SU-DHL-6 (cell line): ENCODE measurements at regions not wholly inside any gene's neighbourhood (a gene's known extent, or its start where the extent isn't known, plus 50 kb on each side); places are given as distances from the start of the nearest gene placed in this dataset.

ENCODE experiments used
- H2AFZ ChIP-seq: fragments of 200-600 bp; sonication (generic); 2 replicates; pipeline ENCODE4 v1.6.1; 2014; ENCODE audit warnings: low read depth, mild to moderate bottlenecking, moderate library complexity, mixed read lengths, antibody characterized with exemption, low read length; ENCODE audit not compliant: severe bottlenecking
- H3F3A ChIP-seq: fragments of 200-600 bp; shearing (Covaris generic); 2 replicates; pipeline ENCODE4 v1.6.0; 2016; ENCODE audit warnings: antibody characterized with exemption, mild to moderate bottlenecking; ENCODE audit not compliant: insufficient read depth
- H3K27ac ChIP-seq: fragments of 200-600 bp; sonication (generic); 2 replicates; pipeline ENCODE4 v1.5.1; 2016; ENCODE audit warnings: low read depth, mild to moderate bottlenecking, low read length, moderate library complexity, mixed read lengths
- H3K27me3 ChIP-seq: fragments of 200-600 bp; sonication (generic), shearing (Covaris generic); 2 replicates; pipeline ENCODE4 v1.6.0; 2014; ENCODE audit warnings: mild to moderate bottlenecking, low read length
- H3K36me3 ChIP-seq: fragments of 200-600 bp; sonication (generic); 2 replicates; pipeline ENCODE4 v1.6.1; 2014; ENCODE audit warnings: mild to moderate bottlenecking, low read length, mixed read lengths
- H3K4me2 ChIP-seq: fragments of 300-600, 200-600 bp; shearing (Covaris generic), sonication (generic); 2 replicates; pipeline ENCODE4 v1.6.0; 2014; ENCODE audit warnings: low read length, low read depth, mild to moderate bottlenecking; ENCODE audit not compliant: poor library complexity, severe bottlenecking
- H3K4me3 ChIP-seq: fragments of 200-600 bp; sonication (generic); 2 replicates; pipeline ENCODE4 v1.5.1; 2014; ENCODE audit warnings: antibody characterized with exemption, low read length, mild to moderate bottlenecking, mixed read lengths; ENCODE audit not compliant: insufficient read depth, poor library complexity, severe bottlenecking
- H3K79me2 ChIP-seq: fragments of 200-600 bp; sonication (generic); 2 replicates; pipeline ENCODE4 v1.6.1; 2014; ENCODE audit warnings: mild to moderate bottlenecking, low read length, moderate library complexity; ENCODE audit not compliant: insufficient read depth
- H3K9ac ChIP-seq: fragments of 200-600 bp; sonication (generic); 2 replicates; pipeline ENCODE4 v1.7.0; 2014; ENCODE audit warnings: mild to moderate bottlenecking, low read length
- H3K9me2 ChIP-seq: fragments of 200-600 bp; sonication (generic); replicated peaks from 2 replicates; pipeline ENCODE4 v1.6.1; 2014; ENCODE audit warnings: low read length; ENCODE audit not compliant: insufficient read depth
- H3K9me3 ChIP-seq: fragments of 200-600 bp; sonication (generic); 2 replicates; pipeline ENCODE4 v1.6.1; 2014; ENCODE audit warnings: low read length, mixed read lengths; ENCODE audit not compliant: insufficient read depth
- H4K20me1 ChIP-seq: fragments of 200-600 bp; sonication (generic); 2 replicates; pipeline ENCODE4 v1.6.1; 2014; ENCODE audit warnings: low read depth, mild to moderate bottlenecking, antibody characterized with exemption, low read length, moderate library complexity, mixed read lengths
- EZH2phosphoT487 ChIP-seq: fragments of 200-600 bp; sonication (generic), shearing (Covaris generic); conservative IDR thresholded peaks from 2 replicates; pipeline ENCODE4 v1.6.1; 2018; ENCODE audit warnings: mild to moderate bottlenecking, antibody characterized with exemption, low read length, moderate library complexity, mixed read lengths
- TF ChIP-seq, protein P1 (sequence below): fragments of 200-600 bp; sonication (generic); IDR thresholded peaks from one replicate; pipeline ENCODE4 v1.5.1; 2017; ENCODE audit warnings: antibody characterized with exemption, mild to moderate bottlenecking, low read length, moderate library complexity; ENCODE audit not compliant: insufficient read depth, poor library complexity, severe bottlenecking

DNA sequence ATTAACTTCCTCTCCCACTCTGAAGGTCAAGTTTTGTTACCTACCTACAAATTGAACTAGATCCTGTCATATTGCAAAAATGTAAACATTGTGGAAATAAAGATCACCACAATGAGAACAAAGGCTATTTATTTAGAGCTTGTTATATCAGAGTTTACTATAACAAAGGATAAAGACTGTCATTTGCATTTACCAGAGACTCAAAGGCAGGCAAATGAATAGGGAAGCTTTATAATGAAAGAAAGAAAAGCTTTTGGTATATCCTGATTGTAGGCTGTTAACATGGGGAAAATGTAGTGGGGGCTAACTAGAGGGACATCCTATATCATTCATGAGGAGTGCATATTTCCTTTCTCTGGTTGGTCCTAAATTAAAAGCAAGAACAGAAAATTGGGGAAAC, 403.5 kb upstream of the TYRP1 start:
- no peak for TF ChIP-seq EZH2phosphoT487
- TF ChIP-seq, protein P1, sequence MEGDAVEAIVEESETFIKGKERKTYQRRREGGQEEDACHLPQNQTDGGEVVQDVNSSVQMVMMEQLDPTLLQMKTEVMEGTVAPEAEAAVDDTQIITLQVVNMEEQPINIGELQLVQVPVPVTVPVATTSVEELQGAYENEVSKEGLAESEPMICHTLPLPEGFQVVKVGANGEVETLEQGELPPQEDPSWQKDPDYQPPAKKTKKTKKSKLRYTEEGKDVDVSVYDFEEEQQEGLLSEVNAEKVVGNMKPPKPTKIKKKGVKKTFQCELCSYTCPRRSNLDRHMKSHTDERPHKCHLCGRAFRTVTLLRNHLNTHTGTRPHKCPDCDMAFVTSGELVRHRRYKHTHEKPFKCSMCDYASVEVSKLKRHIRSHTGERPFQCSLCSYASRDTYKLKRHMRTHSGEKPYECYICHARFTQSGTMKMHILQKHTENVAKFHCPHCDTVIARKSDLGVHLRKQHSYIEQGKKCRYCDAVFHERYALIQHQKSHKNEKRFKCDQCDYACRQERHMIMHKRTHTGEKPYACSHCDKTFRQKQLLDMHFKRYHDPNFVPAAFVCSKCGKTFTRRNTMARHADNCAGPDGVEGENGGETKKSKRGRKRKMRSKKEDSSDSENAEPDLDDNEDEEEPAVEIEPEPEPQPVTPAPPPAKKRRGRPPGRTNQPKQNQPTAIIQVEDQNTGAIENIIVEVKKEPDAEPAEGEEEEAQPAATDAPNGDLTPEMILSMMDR: no peak
- no peak overlapping the region for H3K27ac ChIP-seq
- no peaks in the 10 kb centered on the region for H4K20me1 ChIP-seq
- H3K27me3 ChIP-seq: no peaks in the 10 kb centered on the region
- no peaks in the 10 kb centered on the region for H3F3A ChIP-seq
- no peak overlapping the region for H3K9ac ChIP-seq
- no peaks in the 10 kb centered on the region for H3K36me3 ChIP-seq
- H2AFZ ChIP-seq: no peak overlapping the region
- H3K9me3 ChIP-seq: no peaks in the 10 kb centered on the region
- H3K4me3 ChIP-seq: no peak overlapping the region
- no peak overlapping the region for H3K4me2 ChIP-seq
- H3K9me2 ChIP-seq: no peaks in the 10 kb centered on the region
- no peaks in the 10 kb centered on the region for H3K79me2 ChIP-seq

DNA sequence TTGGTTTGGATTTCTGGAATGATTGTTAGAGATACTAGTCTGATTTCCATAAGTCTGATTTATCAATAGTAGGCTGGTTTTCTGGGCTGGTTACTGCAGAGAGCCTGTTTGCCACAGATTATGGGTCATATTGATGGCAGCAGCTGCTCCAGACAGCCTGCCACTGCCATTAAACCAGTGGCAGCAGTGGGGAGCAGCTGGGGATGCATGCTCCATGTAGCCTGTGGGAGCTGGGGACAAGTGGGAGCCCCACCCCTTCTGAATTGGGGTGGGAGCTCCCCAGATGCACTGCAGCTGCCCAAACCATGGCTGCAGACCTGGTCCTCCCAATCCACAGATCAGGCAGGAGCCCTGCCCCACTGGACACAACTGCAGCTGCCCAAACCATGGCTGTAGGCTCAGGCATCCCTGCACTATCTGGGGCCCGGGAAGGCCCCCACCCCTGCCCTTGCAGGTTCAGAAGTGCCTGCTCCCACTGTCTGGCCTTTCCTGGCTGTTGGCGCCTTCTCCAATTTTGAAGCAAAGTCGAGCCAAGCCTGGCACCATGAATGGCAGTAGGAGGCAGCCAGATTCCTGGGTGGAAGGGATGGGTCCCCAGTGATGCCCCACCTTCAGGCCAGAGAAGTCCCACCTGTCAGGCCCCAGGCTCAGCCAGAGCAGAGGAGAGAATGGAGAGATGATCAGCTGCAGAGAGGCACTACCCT, 402.9 kb upstream of the TYRP1 start:
- TF ChIP-seq EZH2phosphoT487: no peak
- TF ChIP-seq, protein P1: no peak
- H3K9me3 ChIP-seq: no peaks in the 10 kb centered on the region
- H3K79me2 ChIP-seq: no peaks in the 10 kb centered on the region
- H3K9me2 ChIP-seq: no peaks in the 10 kb centered on the region
- H3K27ac ChIP-seq: no peak overlapping the region
- no peaks in the 10 kb centered on the region for H3K36me3 ChIP-seq
- no peaks in the 10 kb centered on the region for H4K20me1 ChIP-seq
- H3K4me2 ChIP-seq: no peak overlapping the region
- H3K4me3 ChIP-seq: no peak overlapping the region
- H3F3A ChIP-seq: no peaks in the 10 kb centered on the region
- no peaks in the 10 kb centered on the region for H3K27me3 ChIP-seq
- H3K9ac ChIP-seq: no peak overlapping the region
- no peak overlapping the region for H2AFZ ChIP-seq

DNA sequence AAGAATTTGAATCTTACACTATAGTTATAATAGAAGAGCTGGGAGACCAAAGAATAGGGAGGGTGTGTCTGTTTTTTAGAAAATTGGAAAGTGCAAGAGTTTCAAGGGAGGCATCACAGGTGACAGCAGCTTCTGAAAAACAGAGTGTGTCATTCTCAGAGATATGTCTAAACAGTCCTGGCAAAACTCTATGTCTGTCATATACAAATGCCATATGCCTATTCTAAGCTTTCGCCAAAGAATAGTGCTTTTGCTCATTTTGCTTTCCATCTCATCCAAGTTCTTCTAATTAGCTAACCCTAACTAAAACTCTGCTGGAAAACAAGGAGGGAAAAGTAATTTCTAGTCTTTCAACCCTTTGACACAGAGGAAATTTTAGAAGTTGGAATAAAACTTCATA, 388.0 kb upstream of the TYRP1 start:
- H3K27me3 ChIP-seq: no peaks in the 10 kb centered on the region
- no peaks in the 10 kb centered on the region for H3F3A ChIP-seq
- no peak overlapping the region for H3K27ac ChIP-seq
- H4K20me1 ChIP-seq: no peaks in the 10 kb centered on the region
- no peak overlapping the region for H3K4me3 ChIP-seq
- H2AFZ ChIP-seq: no peak overlapping the region
- H3K4me2 ChIP-seq: no peak overlapping the region
- H3K9me3 ChIP-seq: no peaks in the 10 kb centered on the region
- TF ChIP-seq, protein P1: no peak
- no peak for TF ChIP-seq EZH2phosphoT487
- H3K79me2 ChIP-seq: no peaks in the 10 kb centered on the region
- no peak overlapping the region for H3K9ac ChIP-seq
- H3K9me2 ChIP-seq: no peaks in the 10 kb centered on the region
- H3K36me3 ChIP-seq: no peaks in the 10 kb centered on the region
